ENCODE measurements at regions not wholly inside any gene's neighbourhood (a gene's known extent, or its start where the extent isn't known, plus 50 kb on each side); places are given as distances from the start of the nearest gene placed in this dataset.
A peak's percentile ranks its signal among the peaks of the same experiment; 100 is the strongest.

- H3K4me3 ChIP-seq (ENCODE audit: insufficient read depth, low read depth, low read length), result no peak overlapping the region
- no peak overlapping the region for H3K56ac ChIP-seq (ENCODE audit: extremely low read depth, insufficient read depth, low read length)
- no peak overlapping the region for H3K9ac ChIP-seq (ENCODE audit: low read depth, low read length)
- no peaks in the 10 kb centered on the region; the same call in 1 of the 2 replicates for H3K27me3 ChIP-seq (ENCODE audit: control insufficient read depth, insufficient read depth, low read length)
- no peaks in the 10 kb centered on the region for H3K36me3 ChIP-seq (ENCODE audit: control insufficient read depth, insufficient read depth, low read length)
- H3K4me1 ChIP-seq (ENCODE audit: control insufficient read depth, insufficient read depth, low read length), result no peaks in the 10 kb centered on the region
- peak overlapping the region; percentile 43; the same call in 1 of the 2 replicates for H2BK20ac ChIP-seq (ENCODE audit: low read depth, low read length)
- H3K23ac ChIP-seq (ENCODE audit: low read depth, low read length), result no peak overlapping the region
- H2AK5ac ChIP-seq (ENCODE audit: low read depth, low read length), result no peak overlapping the region
- no peak overlapping the region for H3K27ac ChIP-seq (ENCODE audit: insufficient read depth, low read length)
- no peak overlapping the region for H2BK120ac ChIP-seq (ENCODE audit: low read depth, low read length)
- H3K9me1 ChIP-seq (ENCODE audit: insufficient read depth, low read length), result no peaks in the 10 kb centered on the region
- CTCF ChIA-PET, result no interaction called here
- H2BK5ac ChIP-seq (ENCODE audit: low read depth, low read length, poor library complexity, severe bottlenecking), result no peak overlapping the region
- intact Hi-C loops (cut with micrococcal nuclease), result no loop called here
- peak; percentile 18 for DNase-seq
- no peak overlapping the region for H3K4me2 ChIP-seq (ENCODE audit: low read depth, low read length)
- no peak overlapping the region for H2AFZ ChIP-seq (replicated peaks; ENCODE audit: low read length, poor library complexity)
- H2AK9ac ChIP-seq (replicated peaks; ENCODE audit: low read depth, low read length, poor library complexity), result no peak overlapping the region
- H4K8ac ChIP-seq (ENCODE audit: low read depth in 2 of 2, low read length in 2 of 2), result no peak overlapping the region
- H3K9me3 ChIP-seq (ENCODE audit: control insufficient read depth, insufficient read depth, low read length), result no peaks in the 10 kb centered on the region
- WGBS, 2 experiments (ENCODE audit: extremely low coverage in 2 of 2, insufficient read length in 1 of 2), result 100% methylated on average over 1 of the region's 15 CpGs; no CpG with 5 or more reads in 1 of the 2 experiments
- no peak overlapping the region for H2BK15ac ChIP-seq (ENCODE audit: low read depth, low read length)
- H3K4ac ChIP-seq (ENCODE audit: low read depth, low read length), result no peak overlapping the region
- H3K18ac ChIP-seq (ENCODE audit: low read depth, low read length), result no peak overlapping the region
- no peak for TF ChIP-seq POLR2A (IDR thresholded peaks at IDR 0.05; ENCODE audit: low read depth, low read length)
- TF ChIP-seq NFE2L2 (IDR thresholded peaks at IDR 0.05; ENCODE audit: low read depth, low read length), result no peak
- TF ChIP-seq USF2 (IDR thresholded peaks at IDR 0.05; ENCODE audit: low read depth, low read length), result no peak
- TF ChIP-seq CTCF (conservative IDR thresholded peaks at IDR 0.05; ENCODE audit: low read depth, low read length), result no peak
- TF ChIP-seq MAFK (IDR thresholded peaks at IDR 0.05; ENCODE audit: low read depth, low read length), result no peak
- TF ChIP-seq MAZ (IDR thresholded peaks at IDR 0.05; ENCODE audit: borderline replicate concordance, low read depth, low read length), result no peak
- no peak for TF ChIP-seq RCOR1 (IDR thresholded peaks at IDR 0.05; ENCODE audit: insufficient replicate concordance, low read length)
- no peak for TF ChIP-seq RAD21 (IDR thresholded peaks at IDR 0.05; ENCODE audit: low read length)
- no peak for TF ChIP-seq CHD1 (IDR thresholded peaks at IDR 0.05; ENCODE audit: low read depth, low read length)
- TF ChIP-seq, protein P1, sequence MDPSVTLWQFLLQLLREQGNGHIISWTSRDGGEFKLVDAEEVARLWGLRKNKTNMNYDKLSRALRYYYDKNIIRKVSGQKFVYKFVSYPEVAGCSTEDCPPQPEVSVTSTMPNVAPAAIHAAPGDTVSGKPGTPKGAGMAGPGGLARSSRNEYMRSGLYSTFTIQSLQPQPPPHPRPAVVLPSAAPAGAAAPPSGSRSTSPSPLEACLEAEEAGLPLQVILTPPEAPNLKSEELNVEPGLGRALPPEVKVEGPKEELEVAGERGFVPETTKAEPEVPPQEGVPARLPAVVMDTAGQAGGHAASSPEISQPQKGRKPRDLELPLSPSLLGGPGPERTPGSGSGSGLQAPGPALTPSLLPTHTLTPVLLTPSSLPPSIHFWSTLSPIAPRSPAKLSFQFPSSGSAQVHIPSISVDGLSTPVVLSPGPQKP (IDR thresholded peaks at IDR 0.05; ENCODE audit: borderline replicate concordance, low read depth, low read length), result no peak
- TF ChIP-seq CEBPB (IDR thresholded peaks at IDR 0.05; ENCODE audit: low read depth, low read length), result no peak
- no peak for TF ChIP-seq MXI1 (IDR thresholded peaks at IDR 0.05; ENCODE audit: borderline replicate concordance, low read depth, low read length)
- TF ChIP-seq RFX5 (IDR thresholded peaks at IDR 0.05; ENCODE audit: low read depth, low read length), result no peak
- no peak for TF ChIP-seq BHLHE40 (IDR thresholded peaks at IDR 0.05; ENCODE audit: low read depth, low read length)
- no peak for TF ChIP-seq SMC3 (IDR thresholded peaks at IDR 0.05; ENCODE audit: low read depth, low read length)
- TF ChIP-seq FOS (IDR thresholded peaks at IDR 0.05; ENCODE audit: low read depth, low read length), result no peak
- H4K91ac ChIP-seq (ENCODE audit: insufficient read depth, low read depth, low read length), result no peak overlapping the region
- POLR2A ChIA-PET (ENCODE audit: unreplicated experiment), result no interaction called here
- H3K14ac ChIP-seq (replicated peaks; ENCODE audit: low read depth, low read length), result no peak overlapping the region
- no peaks in the 10 kb centered on the region for H3K79me1 ChIP-seq (ENCODE audit: low read depth in 1 of 2, low read length in 2 of 2)
- no peak overlapping the region for H4K5ac ChIP-seq (ENCODE audit: low read depth, low read length)
- no TSS peak for BruUV-seq (replicated peaks)
- dilution Hi-C loops (cut with HindIII; ENCODE audit: low sequenced_read_pairs, unreplicated experiment), result no loop called here
- peak; percentile 88 for ATAC-seq (ENCODE audit: low read depth)
- no peaks in the 10 kb centered on the region for H4K20me1 ChIP-seq (ENCODE audit: insufficient read depth, low read length)
- in situ Hi-C loops (cut with MboI; ENCODE audit: low sequenced_read_pairs), result no loop called here
Observed at GRCh38 chr13:50171590-50172282, 156.5 kb downstream of the KCNRG start.
